Upper lobe of left lung (tissue), 6 donors: ENCODE measurements at regions not wholly inside any gene's neighbourhood (a gene's known extent, or its start where the extent isn't known, plus 50 kb on each side); places are given as distances from the start of the nearest gene placed in this dataset.

Source experiments
- ATAC-seq, 2 donors: fragments of 200-7000 bp; cut with Tn5 transposase; one replicate each; pipeline ENCODE4 v1.9.1; 2022; ENCODE audit warnings: mild to moderate bottlenecking in 2 of 2, moderate library complexity in 2 of 2; ENCODE audit not compliant: low FRiP score in 2 of 2
- DNase-seq, 2 donors: peaks; one replicate each; pipeline ENCODE4 v3.0.0-alpha.2; 2019 to 2020
- H3K27ac ChIP-seq, 4 donors: fragments of 200-600 bp; sonication (generic); one replicate each; pipeline ENCODE4 v1.5.1; 2016 to 2019
- H3K27me3 ChIP-seq, 4 donors: fragments of 200-600 bp; sonication (generic); one replicate each; pipeline ENCODE4 v1.5.1; 2017 to 2019
- H3K36me3 ChIP-seq, 4 donors: fragments of 200-600 bp; sonication (generic); one replicate each; pipeline ENCODE4 v1.5.1; 2016 to 2019
- H3K4me1 ChIP-seq, 4 donors: fragments of 200-600 bp; sonication (generic); one replicate each; pipeline ENCODE4 v1.5.1; 2018 to 2019
- H3K4me3 ChIP-seq, 4 donors: fragments of 200-600 bp; sonication (generic); one replicate each; pipeline ENCODE4 v1.5.1; 2017 to 2019; ENCODE audit warnings: mild to moderate bottlenecking in 2 of 4, moderate library complexity in 1 of 4
- H3K9me3 ChIP-seq, 4 donors: fragments of 200-600 bp; sonication (generic); one replicate each; pipeline ENCODE4 v1.5.1; 2018 to 2019
- EP300 ChIP-seq, 4 donors: sonication (generic); formaldehyde crosslinking; IDR thresholded peaks; one replicate each; pipeline ENCODE4 v1.5.1; 2017; ENCODE audit warnings: antibody characterized with exemption in 4 of 4, control low read depth in 2 of 4
- POLR2A ChIP-seq, 4 donors: fragments of 450-650 bp; IDR thresholded peaks; one replicate each; pipeline ENCODE4 v1.5.1; 2016 to 2017; ENCODE audit warnings: antibody characterized with exemption in 4 of 4, mild to moderate bottlenecking in 2 of 4
- POLR2AphosphoS5 ChIP-seq, 2 donors: sonication (generic); formaldehyde crosslinking; IDR thresholded peaks; one replicate each; pipeline ENCODE4 v1.5.1; 2017; ENCODE audit warnings: antibody characterized with exemption in 2 of 2
- WGBS, 2 donors: methylation state at CpG; one replicate each; pipeline ENCODE4 v1.1.5; 2017 to 2018; 5-methylcytosine and 5-hydroxymethylcytosine counted together
- TF ChIP-seq, protein P1 (sequence below), 6 experiments: fragments of 450-650 bp in 4 of 6; fragments of 200-600 bp in 2 of 6; sonication (generic) in 2 of 6; IDR thresholded peaks; one replicate each; pipeline ENCODE4 v1.5.1; 2016 to 2019; ENCODE audit warnings: antibody characterized with exemption in 6 of 6
- donor health status: DM: no; HTN: no; CAD: no; lungs with moderate emphysema.
- donor health status: DM: no; HTN: yes; CAD: no; lungs with severe emphysema.

DNA sequence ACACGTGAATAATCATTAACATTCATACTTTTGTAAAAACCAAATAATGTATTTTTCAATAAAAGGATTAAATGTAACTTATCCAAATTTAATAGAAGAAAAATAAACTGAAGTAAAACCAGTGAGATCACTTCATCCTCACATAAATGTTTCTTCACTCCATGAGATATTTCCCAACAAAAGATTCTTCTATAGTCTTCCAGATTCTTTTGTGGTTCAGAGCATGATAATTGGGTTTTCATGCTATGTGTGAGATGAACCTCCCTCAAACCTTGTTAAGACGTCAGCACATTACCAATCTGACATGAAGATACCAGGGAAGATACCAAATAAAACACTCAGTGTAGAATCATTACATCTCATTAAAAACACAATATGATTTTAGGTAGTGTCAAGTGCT, 62.9 kb upstream of the OXGR1 start:
- no peak overlapping the region for H3K27ac ChIP-seq
- no peak for TF ChIP-seq POLR2AphosphoS5 (IDR thresholded peaks at IDR 0.05)
- TF ChIP-seq, protein P1, sequence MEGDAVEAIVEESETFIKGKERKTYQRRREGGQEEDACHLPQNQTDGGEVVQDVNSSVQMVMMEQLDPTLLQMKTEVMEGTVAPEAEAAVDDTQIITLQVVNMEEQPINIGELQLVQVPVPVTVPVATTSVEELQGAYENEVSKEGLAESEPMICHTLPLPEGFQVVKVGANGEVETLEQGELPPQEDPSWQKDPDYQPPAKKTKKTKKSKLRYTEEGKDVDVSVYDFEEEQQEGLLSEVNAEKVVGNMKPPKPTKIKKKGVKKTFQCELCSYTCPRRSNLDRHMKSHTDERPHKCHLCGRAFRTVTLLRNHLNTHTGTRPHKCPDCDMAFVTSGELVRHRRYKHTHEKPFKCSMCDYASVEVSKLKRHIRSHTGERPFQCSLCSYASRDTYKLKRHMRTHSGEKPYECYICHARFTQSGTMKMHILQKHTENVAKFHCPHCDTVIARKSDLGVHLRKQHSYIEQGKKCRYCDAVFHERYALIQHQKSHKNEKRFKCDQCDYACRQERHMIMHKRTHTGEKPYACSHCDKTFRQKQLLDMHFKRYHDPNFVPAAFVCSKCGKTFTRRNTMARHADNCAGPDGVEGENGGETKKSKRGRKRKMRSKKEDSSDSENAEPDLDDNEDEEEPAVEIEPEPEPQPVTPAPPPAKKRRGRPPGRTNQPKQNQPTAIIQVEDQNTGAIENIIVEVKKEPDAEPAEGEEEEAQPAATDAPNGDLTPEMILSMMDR (IDR thresholded peaks at IDR 0.05) = no peak
- no peak for TF ChIP-seq POLR2A (IDR thresholded peaks at IDR 0.05)
- no peak for TF ChIP-seq EP300 (IDR thresholded peaks at IDR 0.05)
- no peaks in the 10 kb centered on the region for H3K9me3 ChIP-seq
- H3K27me3 ChIP-seq = no peaks in the 10 kb centered on the region
- H3K4me3 ChIP-seq = no peak overlapping the region
- DNase-seq = no peak
- H3K4me1 ChIP-seq = no peaks in the 10 kb centered on the region
- WGBS, 2 donors = 83 to 88% methylated on average over 2 of the region's 2 CpGs
- no peaks in the 10 kb centered on the region for H3K36me3 ChIP-seq
- no peak for ATAC-seq

DNA sequence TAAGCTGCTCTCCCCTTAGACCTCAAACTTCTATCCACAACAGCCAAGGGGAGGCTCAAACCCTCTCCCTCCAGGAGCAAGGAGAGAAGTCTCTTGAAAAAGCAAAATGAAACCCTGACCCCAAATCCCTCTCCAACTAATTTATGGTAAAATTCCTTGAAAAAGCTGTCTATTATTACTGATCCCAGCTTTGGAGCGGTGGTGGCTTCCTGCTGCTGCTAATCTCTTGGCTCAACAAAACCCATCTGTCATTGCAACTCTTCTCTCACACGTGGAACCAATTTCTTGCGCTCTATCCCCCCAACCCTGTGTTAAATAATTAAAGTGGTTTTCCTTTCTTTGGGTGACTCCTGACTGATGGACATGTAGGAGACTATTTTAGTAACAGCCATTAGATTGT, 64.1 kb upstream of the OXGR1 start:
- no peak for TF ChIP-seq POLR2AphosphoS5 (IDR thresholded peaks at IDR 0.05)
- no peak for TF ChIP-seq POLR2A (IDR thresholded peaks at IDR 0.05)
- TF ChIP-seq, protein P1 (IDR thresholded peaks at IDR 0.05) = no peak
- no peak for TF ChIP-seq EP300 (IDR thresholded peaks at IDR 0.05)
- no peaks in the 10 kb centered on the region for H3K27me3 ChIP-seq
- no peak overlapping the region for H3K4me3 ChIP-seq
- no peaks in the 10 kb centered on the region for H3K9me3 ChIP-seq
- H3K4me1 ChIP-seq = no peaks in the 10 kb centered on the region
- no peak overlapping the region for H3K27ac ChIP-seq
- WGBS, 2 donors = 48 to 58% methylated on average over 3 of the region's 3 CpGs
- H3K36me3 ChIP-seq = no peaks in the 10 kb centered on the region
- ATAC-seq = no peak
- DNase-seq = no peak

DNA sequence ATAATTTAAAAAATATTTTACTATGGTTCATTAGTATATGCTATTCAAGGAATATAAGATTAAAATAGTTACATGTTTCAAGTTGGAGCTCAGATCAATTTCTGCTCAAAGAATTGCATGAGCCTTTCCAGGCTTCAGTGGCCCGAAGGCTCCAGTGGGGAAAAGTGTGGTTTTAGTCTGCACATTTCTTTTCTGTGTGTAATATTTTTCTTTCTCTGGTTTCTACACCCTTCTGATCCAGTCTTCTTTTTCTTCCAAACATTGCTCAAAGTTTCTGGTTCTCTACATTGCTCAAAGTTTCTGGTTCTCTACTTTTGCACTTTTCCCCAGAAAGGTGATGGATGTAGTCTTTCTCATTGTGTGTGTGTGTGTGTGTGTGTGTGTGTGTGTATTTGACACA, 64.7 kb upstream of the OXGR1 start:
- no peak overlapping the region for H3K4me3 ChIP-seq
- DNase-seq = no peak
- H3K27ac ChIP-seq = no peak overlapping the region
- H3K4me1 ChIP-seq = no peaks in the 10 kb centered on the region
- no peaks in the 10 kb centered on the region for H3K36me3 ChIP-seq
- no peaks in the 10 kb centered on the region for H3K9me3 ChIP-seq
- no peak for ATAC-seq
- TF ChIP-seq POLR2AphosphoS5 (IDR thresholded peaks at IDR 0.05) (no peak), EP300 (IDR thresholded peaks at IDR 0.05) (no peak), POLR2A (IDR thresholded peaks at IDR 0.05) (no peak)
- TF ChIP-seq, protein P1 (IDR thresholded peaks at IDR 0.05) = no peak
- 84 to 89% methylated on average over 1 of the region's 1 CpG for WGBS, 2 donors
- no peaks in the 10 kb centered on the region for H3K27me3 ChIP-seq

DNA sequence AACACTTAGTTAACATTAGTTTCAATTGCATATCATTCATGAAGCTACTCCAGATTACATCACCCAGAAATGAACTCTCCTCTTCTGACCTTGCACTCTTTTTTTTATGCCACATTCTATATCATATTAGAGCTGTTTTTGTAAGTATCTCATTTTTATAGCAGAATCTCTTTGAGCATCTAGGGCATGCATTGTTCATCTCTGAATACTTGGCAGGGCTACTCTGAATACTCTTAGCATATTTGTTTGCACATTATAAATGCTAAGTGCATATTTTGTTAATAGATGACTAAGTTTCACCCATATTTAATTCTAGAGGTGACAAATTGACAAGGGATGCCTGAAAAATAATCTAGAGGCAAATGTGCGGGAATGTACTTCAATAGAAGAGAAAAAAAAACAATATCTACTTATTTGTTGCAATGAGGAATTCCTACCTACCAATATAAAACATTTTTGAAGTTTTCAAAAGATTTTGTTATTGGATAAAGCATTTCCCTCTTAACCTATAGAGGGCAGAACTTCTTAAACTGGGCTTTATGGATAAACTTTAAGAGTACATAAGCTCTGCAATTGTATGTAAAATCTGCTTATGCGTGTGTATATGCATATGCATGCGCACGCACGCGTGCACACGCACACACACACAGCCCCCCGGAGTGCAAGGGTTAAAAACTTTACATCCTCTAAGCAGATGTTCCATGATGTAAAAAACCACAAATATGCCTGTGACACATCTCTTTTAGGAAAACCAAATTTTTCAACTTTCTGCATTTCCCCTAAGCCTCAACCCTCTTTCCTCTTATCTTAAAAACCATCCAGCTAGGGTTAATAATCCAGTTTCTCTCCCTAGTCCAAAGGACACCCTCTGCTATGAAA, 73.0 kb upstream of the OXGR1 start:
- Histone ChIP-seq H3K27me3 (no peaks in the 10 kb centered on the region), H3K36me3 (no peaks in the 10 kb centered on the region), H3K4me3 (no peak overlapping the region), H3K4me1 (no peaks in the 10 kb centered on the region), H3K27ac (no peak overlapping the region), H3K9me3 (no peaks in the 10 kb centered on the region)
- TF ChIP-seq, protein P1 (IDR thresholded peaks at IDR 0.05) = no peak
- TF ChIP-seq POLR2A (IDR thresholded peaks at IDR 0.05) (no peak), EP300 (IDR thresholded peaks at IDR 0.05) (no peak), POLR2AphosphoS5 (IDR thresholded peaks at IDR 0.05) (no peak)
- peak in 1 of 2 donors; percentile 44 for DNase-seq
- WGBS, 2 donors = 89 to 93% methylated on average over 8 of the region's 8 CpGs
- ATAC-seq = no peak

DNA sequence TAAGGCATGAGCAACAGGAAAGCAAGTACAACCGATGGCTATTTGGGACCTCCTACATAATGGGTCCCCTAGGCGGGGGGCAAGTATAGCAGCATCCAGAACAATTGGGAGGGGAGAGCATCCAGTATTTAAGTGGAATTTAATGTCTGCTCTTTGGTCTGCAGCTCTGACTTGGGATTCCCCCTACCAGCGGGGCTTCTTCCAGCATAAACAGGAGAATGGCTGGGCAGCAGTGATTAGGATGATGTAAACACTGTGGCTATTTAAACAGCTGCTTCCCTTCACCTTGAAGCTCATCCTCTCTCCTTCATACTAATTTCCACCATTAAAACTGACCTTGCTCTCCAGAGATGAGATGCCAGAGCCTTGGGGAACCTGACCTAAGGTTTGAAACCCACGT, 73.9 kb upstream of the OXGR1 start:
- TF ChIP-seq, protein P1 (IDR thresholded peaks at IDR 0.05) = no peak
- TF ChIP-seq POLR2A (IDR thresholded peaks at IDR 0.05) = no peak
- no peak for TF ChIP-seq EP300 (IDR thresholded peaks at IDR 0.05)
- peak in 1 of 2 donors; percentile 35 for TF ChIP-seq POLR2AphosphoS5 (IDR thresholded peaks at IDR 0.05)
- ATAC-seq (no peak), DNase-seq (no peak)
- 57 to 58% methylated on average over 4 of the region's 4 CpGs for WGBS, 2 donors
- Histone ChIP-seq H3K36me3 (no peaks in the 10 kb centered on the region), H3K27ac (no peak overlapping the region), H3K4me3 (no peak overlapping the region), H3K4me1 (no peaks in the 10 kb centered on the region), H3K9me3 (no peaks in the 10 kb centered on the region), H3K27me3 (no peaks in the 10 kb centered on the region)
